ENCODE measurements at regions not wholly inside any gene's neighbourhood (a gene's known extent, or its start where the extent isn't known, plus 50 kb on each side); places are given as distances from the start of the nearest gene placed in this dataset.

DNA sequence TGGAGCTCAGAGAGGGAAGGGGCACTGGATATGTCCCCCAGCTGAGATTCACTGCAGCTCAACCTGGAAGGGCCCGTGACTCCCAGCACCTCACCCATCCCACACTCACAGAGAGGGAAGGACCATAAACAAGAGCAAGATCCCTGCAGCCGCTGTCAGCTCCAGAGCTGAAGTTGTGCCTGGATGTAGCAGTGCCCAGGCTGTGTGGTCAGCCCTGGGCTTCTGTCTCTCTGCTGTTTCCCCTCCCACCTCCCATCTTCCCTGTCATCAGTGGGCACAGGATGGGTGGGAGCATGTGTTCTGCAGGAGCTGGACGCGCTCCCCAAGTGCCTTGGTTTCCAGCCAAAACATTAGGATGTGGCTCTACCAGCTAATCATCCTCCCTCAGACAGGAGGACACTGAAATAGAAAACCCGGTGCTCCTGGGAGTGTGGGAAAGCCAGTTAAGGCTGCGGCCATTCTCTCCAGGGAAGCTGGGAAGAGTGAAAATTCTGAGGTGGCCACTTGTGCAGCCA is 282.7 kb downstream of the NPHP4 start:
- TF ChIP-seq CTCF (IDR thresholded peaks at IDR 0.05) = no peak
- no peak for TF ChIP-seq E2F5 (CRISPR knock-in tag; IDR thresholded peaks at IDR 0.05)
- TF ChIP-seq, protein P1, sequence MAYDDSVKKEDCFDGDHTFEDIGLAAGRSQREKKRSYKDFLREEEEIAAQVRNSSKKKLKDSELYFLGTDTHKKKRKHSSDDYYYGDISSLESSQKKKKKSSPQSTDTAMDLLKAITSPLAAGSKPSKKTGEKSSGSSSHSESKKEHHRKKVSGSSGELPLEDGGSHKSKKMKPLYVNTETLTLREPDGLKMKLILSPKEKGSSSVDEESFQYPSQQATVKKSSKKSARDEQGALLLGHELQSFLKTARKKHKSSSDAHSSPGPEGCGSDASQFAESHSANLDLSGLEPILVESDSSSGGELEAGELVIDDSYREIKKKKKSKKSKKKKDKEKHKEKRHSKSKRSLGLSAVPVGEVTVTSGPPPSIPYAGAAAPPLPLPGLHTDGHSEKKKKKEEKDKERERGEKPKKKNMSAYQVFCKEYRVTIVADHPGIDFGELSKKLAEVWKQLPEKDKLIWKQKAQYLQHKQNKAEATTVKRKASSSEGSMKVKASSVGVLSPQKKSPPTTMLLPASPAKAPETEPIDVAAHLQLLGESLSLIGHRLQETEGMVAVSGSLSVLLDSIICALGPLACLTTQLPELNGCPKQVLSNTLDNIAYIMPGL (CRISPR knock-in tag; IDR thresholded peaks at IDR 0.05) = no peak
- no peak for TF ChIP-seq ERG (CRISPR knock-in tag; IDR thresholded peaks at IDR 0.05)

Data from WTC11 (cell line).